IMR-90 (cell line): ENCODE measurements at regions not wholly inside any gene's neighbourhood (a gene's known extent, or its start where the extent isn't known, plus 50 kb on each side); places are given as distances from the start of the nearest gene placed in this dataset.

Experiments used
- ATAC-seq: fragments of 200-7000 bp; cut with Tn5 transposase; 2 replicates; pipeline ENCODE4 v1.9.1; 2020; ENCODE audit warnings: low read depth, mild to moderate bottlenecking, moderate library complexity
- BruUV-seq: library from RNA; stranded (reverse); fragments of 400-500 nt; replicated peaks from 2 replicates; lab custom pipeline; 2021; lab: Mats Ljungman, UMichigan
- CTCF ChIA-PET: fragments of 300-600 bp; formaldehyde crosslinking; extraction: SDS; loops from one replicate; lab custom pipeline; 2021; ENCODE audit warnings: antibody characterized with exemption; lab: Yijun Ruan, JAX
- POLR2A ChIA-PET: fragments of 300-600 bp; sonication (Branson Sonifier 250); formaldehyde crosslinking; loops from one replicate; lab custom pipeline; 2022; ENCODE audit warnings: antibody characterized with exemption; ENCODE audit not compliant: unreplicated experiment; lab: Charles Lee
- DNase-seq: peaks from one replicate; pipeline ENCODE4 v3.0.0; 2013
- H2AFZ ChIP-seq: replicated peaks from 2 replicates; pipeline ENCODE3; 2013; ENCODE audit warnings: low read length, mild to moderate bottlenecking; ENCODE audit not compliant: poor library complexity
- H2AK5ac ChIP-seq: 2 replicates; pipeline ENCODE4 v1.6.1; 2013; ENCODE audit warnings: low read depth, low read length, inconsistent platforms
- H2AK9ac ChIP-seq: replicated peaks from 2 replicates; pipeline ENCODE3; 2013; ENCODE audit warnings: mild to moderate bottlenecking, low read depth, low read length, moderate library complexity; ENCODE audit not compliant: poor library complexity
- H2BK120ac ChIP-seq: 2 replicates; pipeline ENCODE4 v1.6.1; 2013; ENCODE audit warnings: low read depth, low read length, inconsistent platforms
- H2BK15ac ChIP-seq: 3 replicates; pipeline ENCODE4 v1.6.1; 2013; ENCODE audit warnings: low read depth, low read length, inconsistent platforms
- H2BK20ac ChIP-seq: 2 replicates; pipeline ENCODE4 v1.6.1; 2013; ENCODE audit warnings: low read depth, mild to moderate bottlenecking, inconsistent platforms, low read length, moderate library complexity
- H2BK5ac ChIP-seq: 2 replicates; pipeline ENCODE4 v1.6.1; 2013; ENCODE audit warnings: mild to moderate bottlenecking, low read depth, low read length, inconsistent platforms; ENCODE audit not compliant: poor library complexity, severe bottlenecking
- H3K14ac ChIP-seq: replicated peaks from 2 replicates; pipeline ENCODE4 v1.6.1; 2013; ENCODE audit warnings: low read depth, low read length, inconsistent platforms
- H3K18ac ChIP-seq: 2 replicates; pipeline ENCODE4 v1.6.1; 2013; ENCODE audit warnings: low read depth, low read length, control low read depth
- H3K23ac ChIP-seq: 2 replicates; pipeline ENCODE4 v1.6.1; 2013; ENCODE audit warnings: low read depth, low read length, inconsistent platforms
- H3K27ac ChIP-seq: 2 replicates; pipeline ENCODE4 v1.5.1; 2013; ENCODE audit warnings: mild to moderate bottlenecking, control low read depth, low read length; ENCODE audit not compliant: insufficient read depth
- H3K27me3 ChIP-seq: 2 replicates; pipeline ENCODE4 v1.6.1; 2013; ENCODE audit warnings: low read length; ENCODE audit not compliant: control insufficient read depth, insufficient read depth
- H3K36me3 ChIP-seq: 2 replicates; pipeline ENCODE4 v1.6.1; 2013; ENCODE audit warnings: low read length, mixed read lengths; ENCODE audit not compliant: control insufficient read depth, insufficient read depth
- H3K4ac ChIP-seq: 2 replicates; pipeline ENCODE4 v1.6.1; 2013; ENCODE audit warnings: low read depth, low read length, inconsistent platforms
- H3K4me1 ChIP-seq: 2 replicates; pipeline ENCODE4 v1.6.1; 2013; ENCODE audit warnings: low read length, mixed read lengths; ENCODE audit not compliant: control insufficient read depth, insufficient read depth
- H3K4me2 ChIP-seq: 2 replicates; pipeline ENCODE4 v1.6.1; 2013; ENCODE audit warnings: low read depth, mild to moderate bottlenecking, control low read depth, low read length, moderate library complexity
- H3K4me3 ChIP-seq: 2 replicates; pipeline ENCODE4 v1.5.1; 2013; ENCODE audit warnings: low read depth, mild to moderate bottlenecking, control low read depth, low read length, moderate library complexity; ENCODE audit not compliant: insufficient read depth
- H3K56ac ChIP-seq: 2 replicates; pipeline ENCODE4 v1.6.1; 2013; ENCODE audit warnings: low read length, inconsistent platforms; ENCODE audit not compliant: insufficient read depth; ENCODE audit errors: extremely low read depth
- H3K79me1 ChIP-seq, 2 experiments: 2 replicates each; pipeline ENCODE4 v1.6.1; 2013; ENCODE audit warnings: low read length in 2 of 2, inconsistent platforms in 1 of 2, low read depth in 1 of 2
- H3K9ac ChIP-seq: 2 replicates; pipeline ENCODE4 v1.6.1; 2013; ENCODE audit warnings: low read depth, low read length, control low read depth
- H3K9me1 ChIP-seq: 2 replicates; pipeline ENCODE4 v1.6.1; 2013; ENCODE audit warnings: low read length, inconsistent platforms; ENCODE audit not compliant: insufficient read depth
- H3K9me3 ChIP-seq: 2 replicates; pipeline ENCODE4 v1.6.1; 2013; ENCODE audit warnings: low read length; ENCODE audit not compliant: control insufficient read depth, insufficient read depth
- H4K20me1 ChIP-seq: 2 replicates; pipeline ENCODE4 v1.6.1; 2013; ENCODE audit warnings: low read length, inconsistent platforms; ENCODE audit not compliant: insufficient read depth
- H4K5ac ChIP-seq: 2 replicates; pipeline ENCODE4 v1.6.1; 2013; ENCODE audit warnings: mild to moderate bottlenecking, low read depth, low read length, control low read depth
- H4K8ac ChIP-seq, 2 experiments: 2 replicates each; pipeline ENCODE4 v1.6.1; 2013; ENCODE audit warnings: low read depth in 2 of 2, low read length in 2 of 2, control low read depth in 1 of 2, inconsistent platforms in 1 of 2
- H4K91ac ChIP-seq: 2 replicates; pipeline ENCODE4 v1.6.1; 2013; ENCODE audit warnings: low read depth, low read length, inconsistent platforms; ENCODE audit not compliant: insufficient read depth
- BHLHE40 ChIP-seq: fragments of 150-350 bp; IDR thresholded peaks from 2 replicates; pipeline ENCODE4 v1.6.1; 2016; ENCODE audit warnings: mild to moderate bottlenecking, low read depth, low read length
- CEBPB ChIP-seq: IDR thresholded peaks from 2 replicates; pipeline ENCODE4 v1.6.1; 2012; ENCODE audit warnings: low read depth, low read length, improper control_type of control experiment
- CHD1 ChIP-seq: IDR thresholded peaks from 2 replicates; pipeline ENCODE4 v1.6.1; 2012; ENCODE audit warnings: low read depth, low read length, improper control_type of control experiment
- CTCF ChIP-seq: conservative IDR thresholded peaks from 2 replicates; pipeline ENCODE4 v1.5.1; 2012; ENCODE audit warnings: mild to moderate bottlenecking, low read depth, low read length, improper control_type of control experiment
- ELK1 ChIP-seq: fragments of 150-350 bp; IDR thresholded peaks from 2 replicates; pipeline ENCODE4 v1.6.1; 2016; ENCODE audit warnings: low read depth, mild to moderate bottlenecking, low read length, moderate library complexity, borderline replicate concordance
- FOS ChIP-seq: fragments of 150-350 bp; IDR thresholded peaks from 2 replicates; pipeline ENCODE4 v1.6.1; 2016; ENCODE audit warnings: low read depth, low read length
- MAFK ChIP-seq: IDR thresholded peaks from 2 replicates; pipeline ENCODE4 v1.6.1; 2012; ENCODE audit warnings: low read depth, low read length, improper control_type of control experiment
- MAZ ChIP-seq: IDR thresholded peaks from 2 replicates; pipeline ENCODE4 v1.6.1; 2012; ENCODE audit warnings: low read depth, mild to moderate bottlenecking, low read length, improper control_type of control experiment, moderate library complexity, borderline replicate concordance
- MXI1 ChIP-seq: IDR thresholded peaks from 2 replicates; pipeline ENCODE4 v1.6.1; 2012; ENCODE audit warnings: low read depth, mild to moderate bottlenecking, low read length, moderate library complexity, borderline replicate concordance
- NFE2L2 ChIP-seq: fragments of 150-350 bp; IDR thresholded peaks from 2 replicates; pipeline ENCODE4 v1.6.1; 2016; ENCODE audit warnings: low read depth, mild to moderate bottlenecking, low read length
- POLR2A ChIP-seq: IDR thresholded peaks from 2 replicates; pipeline ENCODE4 v1.6.1; 2012; ENCODE audit warnings: mild to moderate bottlenecking, low read depth, low read length
- RAD21 ChIP-seq: IDR thresholded peaks from 2 replicates; pipeline ENCODE4 v1.6.1; 2012; ENCODE audit warnings: low read length, improper control_type of control experiment
- RCOR1 ChIP-seq: IDR thresholded peaks from 2 replicates; pipeline ENCODE4 v1.6.1; 2012; ENCODE audit warnings: mild to moderate bottlenecking, low read length, improper control_type of control experiment; ENCODE audit not compliant: insufficient replicate concordance
- RFX5 ChIP-seq: IDR thresholded peaks from 2 replicates; pipeline ENCODE4 v1.8.0; 2012; ENCODE audit warnings: low read depth, mild to moderate bottlenecking, low read length, moderate library complexity
- SMC3 ChIP-seq: fragments of 150-350 bp; IDR thresholded peaks from 2 replicates; pipeline ENCODE4 v1.6.1; 2016; ENCODE audit warnings: low read depth, mild to moderate bottlenecking, antibody characterized with exemption, low read length, moderate library complexity
- USF2 ChIP-seq: fragments of 150-350 bp; IDR thresholded peaks from 2 replicates; pipeline ENCODE4 v1.6.1; 2017; ENCODE audit warnings: mild to moderate bottlenecking, antibody characterized with exemption, low read length, low read depth
- WGBS, 2 experiments: methylation state at CpG; one replicate each; pipeline versions ENCODE4 v1.1.5 to v1.1.7; 2013; ENCODE audit warnings: missing lambda C conversion rate in 2 of 2; ENCODE audit not compliant: insufficient read length in 1 of 2; ENCODE audit errors: extremely low coverage in 2 of 2; 5-methylcytosine and 5-hydroxymethylcytosine counted together
- dilution Hi-C: fragments of 300-500 bp; cut with HindIII; formaldehyde crosslinking; loops from one replicate; pipeline ENCODE4 v1.14.3; 2018; ENCODE audit warnings: low sequenced_read_pairs; ENCODE audit not compliant: unreplicated experiment
- in situ Hi-C: fragments of 300-500 bp; cut with MboI; formaldehyde crosslinking; loops from 3 replicates; pipeline ENCODE4 v1.14.3; 2019; ENCODE audit warnings: low sequenced_read_pairs, inconsistent platforms, mixed read lengths
- intact Hi-C: fragments of 100-400 bp; cut with micrococcal nuclease; formaldehyde crosslinking; loops from 2 replicates; pipeline ENCODE4 v1.10.0; 2022

GRCh38 chr12:69112616-69113015 lies 126.8 kb upstream of the CPSF6 start:
- no peak overlapping the region for H3K9ac ChIP-seq
- no peaks in the 10 kb centered on the region for H4K20me1 ChIP-seq
- POLR2A ChIA-PET: interaction anchor here (1.1 kb wide), 1 partner anchor 9 kb away, joined by 10 read pairs; no protein-coding TSS in a partner anchor
- H2BK20ac ChIP-seq: no peak overlapping the region
- H4K91ac ChIP-seq: no peak overlapping the region
- intact Hi-C loops: no loop called here
- no peak overlapping the region for H2BK15ac ChIP-seq
- in situ Hi-C loops: no loop called here
- H3K4me1 ChIP-seq: no peaks in the 10 kb centered on the region
- H2BK120ac ChIP-seq: no peak overlapping the region
- dilution Hi-C loops: no loop called here
- peaks cover 5% of the 10 kb centered on the region for H3K27me3 ChIP-seq
- no peaks in the 10 kb centered on the region; the same call in 1 of the 2 replicates for H3K9me1 ChIP-seq
- no peak overlapping the region for H3K4ac ChIP-seq
- no peak overlapping the region for H2AFZ ChIP-seq
- no peak overlapping the region for H2AK9ac ChIP-seq
- no peak for ATAC-seq
- no peak overlapping the region for H4K5ac ChIP-seq
- no peak overlapping the region for H3K18ac ChIP-seq
- no peaks in the 10 kb centered on the region for H3K9me3 ChIP-seq
- WGBS, 2 experiments: no CpG with 5 or more reads among the region's 4 CpGs
- H3K27ac ChIP-seq: no peak overlapping the region
- no peak overlapping the region for H2BK5ac ChIP-seq
- H3K14ac ChIP-seq: no peak overlapping the region
- no peak for DNase-seq
- no peak overlapping the region for H3K23ac ChIP-seq
- H3K4me3 ChIP-seq: no peak overlapping the region
- no peaks in the 10 kb centered on the region for H3K36me3 ChIP-seq
- H3K56ac ChIP-seq: no peak overlapping the region
- H3K4me2 ChIP-seq: no peak overlapping the region
- CTCF ChIA-PET: interaction anchor here (0.6 to 0.7 kb wide), 2 partner anchors 44 to 1756 kb away, joined by 3 to 4 read pairs; no protein-coding TSS in a partner anchor
- no peaks in the 10 kb centered on the region for H3K79me1 ChIP-seq
- no TSS peak for BruUV-seq
- H4K8ac ChIP-seq: no peak overlapping the region
- no peak for TF ChIP-seq CEBPB
- no peak for TF ChIP-seq MXI1
- no peak for TF ChIP-seq NFE2L2
- no peak for TF ChIP-seq SMC3
- TF ChIP-seq RAD21: no peak
- no peak for TF ChIP-seq FOS
- TF ChIP-seq MAFK: no peak
- TF ChIP-seq ELK1: no peak
- TF ChIP-seq USF2: no peak
- TF ChIP-seq CTCF: no peak
- TF ChIP-seq RFX5: no peak
- no peak for TF ChIP-seq CHD1
- TF ChIP-seq BHLHE40: no peak
- TF ChIP-seq MAZ: no peak
- no peak for TF ChIP-seq RCOR1
- TF ChIP-seq POLR2A: no peak
- H2AK5ac ChIP-seq: no peak overlapping the region
